HL-60 (cell line): ENCODE measurements at regions not wholly inside any gene's neighbourhood (a gene's known extent, or its start where the extent isn't known, plus 50 kb on each side); places are given as distances from the start of the nearest gene placed in this dataset.

Source experiments
- DNase-seq, 2 experiments: peaks; one replicate each; pipeline ENCODE4 v3.0.0-alpha.2; 2010 to 2020; ENCODE audit warnings: low read depth in 1 of 2, low spot score in 1 of 2
- H3K27ac ChIP-seq: fragments of 250-450 bp; sonication (Bioruptor Pico); replicated peaks from 2 replicates; pipeline ENCODE4 v1.5.1; 2020; ENCODE audit warnings: mild to moderate bottlenecking, moderate library complexity
- H3K27me3 ChIP-seq: fragments of 250-450 bp; sonication (Bioruptor Pico); 2 replicates; pipeline ENCODE4 v1.5.1; 2021; ENCODE audit warnings: mild to moderate bottlenecking, moderate library complexity; ENCODE audit not compliant: insufficient read depth, poor library complexity, severe bottlenecking
- H3K4me3 ChIP-seq: replicated peaks from 2 replicates; pipeline ENCODE4 v1.5.1; 2011; ENCODE audit warnings: mild to moderate bottlenecking, control low read depth, low read length; ENCODE audit not compliant: insufficient read depth
- CTCF ChIP-seq: IDR thresholded peaks from one replicate; pipeline ENCODE4 v1.5.1; 2011; ENCODE audit warnings: low read length, control low read depth, inconsistent platforms; ENCODE audit not compliant: insufficient read depth
- GABPA ChIP-seq: IDR thresholded peaks from 2 replicates; pipeline ENCODE4 v1.6.1; 2012; ENCODE audit warnings: low read depth
- POLR2AphosphoS5 ChIP-seq: IDR thresholded peaks from 2 replicates; pipeline ENCODE4 v1.6.1; 2012; ENCODE audit warnings: low read depth
- SPI1 ChIP-seq: IDR thresholded peaks from 2 replicates; pipeline ENCODE4 v1.6.1; 2012; ENCODE audit warnings: low read depth, mild to moderate bottlenecking, borderline replicate concordance
- TF ChIP-seq, protein P1 (sequence below): IDR thresholded peaks from 2 replicates; pipeline ENCODE4 v1.6.1; 2012; ENCODE audit warnings: low read depth; ENCODE audit not compliant: insufficient replicate concordance

GRCh38 chr11:119816660-119817059, 87.7 kb upstream of the NECTIN1 start:
- TF ChIP-seq POLR2AphosphoS5 (no peak), GABPA (no peak), SPI1 (no peak), CTCF (no peak)
- TF ChIP-seq, protein P1, sequence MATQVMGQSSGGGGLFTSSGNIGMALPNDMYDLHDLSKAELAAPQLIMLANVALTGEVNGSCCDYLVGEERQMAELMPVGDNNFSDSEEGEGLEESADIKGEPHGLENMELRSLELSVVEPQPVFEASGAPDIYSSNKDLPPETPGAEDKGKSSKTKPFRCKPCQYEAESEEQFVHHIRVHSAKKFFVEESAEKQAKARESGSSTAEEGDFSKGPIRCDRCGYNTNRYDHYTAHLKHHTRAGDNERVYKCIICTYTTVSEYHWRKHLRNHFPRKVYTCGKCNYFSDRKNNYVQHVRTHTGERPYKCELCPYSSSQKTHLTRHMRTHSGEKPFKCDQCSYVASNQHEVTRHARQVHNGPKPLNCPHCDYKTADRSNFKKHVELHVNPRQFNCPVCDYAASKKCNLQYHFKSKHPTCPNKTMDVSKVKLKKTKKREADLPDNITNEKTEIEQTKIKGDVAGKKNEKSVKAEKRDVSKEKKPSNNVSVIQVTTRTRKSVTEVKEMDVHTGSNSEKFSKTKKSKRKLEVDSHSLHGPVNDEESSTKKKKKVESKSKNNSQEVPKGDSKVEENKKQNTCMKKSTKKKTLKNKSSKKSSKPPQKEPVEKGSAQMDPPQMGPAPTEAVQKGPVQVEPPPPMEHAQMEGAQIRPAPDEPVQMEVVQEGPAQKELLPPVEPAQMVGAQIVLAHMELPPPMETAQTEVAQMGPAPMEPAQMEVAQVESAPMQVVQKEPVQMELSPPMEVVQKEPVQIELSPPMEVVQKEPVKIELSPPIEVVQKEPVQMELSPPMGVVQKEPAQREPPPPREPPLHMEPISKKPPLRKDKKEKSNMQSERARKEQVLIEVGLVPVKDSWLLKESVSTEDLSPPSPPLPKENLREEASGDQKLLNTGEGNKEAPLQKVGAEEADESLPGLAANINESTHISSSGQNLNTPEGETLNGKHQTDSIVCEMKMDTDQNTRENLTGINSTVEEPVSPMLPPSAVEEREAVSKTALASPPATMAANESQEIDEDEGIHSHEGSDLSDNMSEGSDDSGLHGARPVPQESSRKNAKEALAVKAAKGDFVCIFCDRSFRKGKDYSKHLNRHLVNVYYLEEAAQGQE: no peak
- Histone ChIP-seq H3K4me3 (no peak overlapping the region), H3K27me3 (peaks cover 2% of the 10 kb centered on the region), H3K27ac (no peak overlapping the region)
- DNase-seq: no peak

GRCh38 chr11:119814766-119815165, 85.8 kb upstream of the NECTIN1 start:
- Histone ChIP-seq H3K27ac (no peak overlapping the region), H3K4me3 (no peak overlapping the region), H3K27me3 (no peaks in the 10 kb centered on the region)
- no peak for DNase-seq
- TF ChIP-seq SPI1: no peak
- TF ChIP-seq GABPA: no peak
- no peak for TF ChIP-seq POLR2AphosphoS5
- TF ChIP-seq CTCF: no peak
- TF ChIP-seq, protein P1: no peak

GRCh38 chr11:119810478-119811232, 81.7 kb upstream of the NECTIN1 start:
- TF ChIP-seq, protein P1: no peak
- no peak for TF ChIP-seq CTCF
- TF ChIP-seq SPI1: peak; percentile 83
- no peak for TF ChIP-seq GABPA
- Histone ChIP-seq H3K27me3 (no peaks in the 10 kb centered on the region), H3K4me3 (no peak overlapping the region), H3K27ac (no peak overlapping the region)
- DNase-seq: no peak
